ENCODE measurements at regions not wholly inside any gene's neighbourhood (a gene's known extent, or its start where the extent isn't known, plus 50 kb on each side); places are given as distances from the start of the nearest gene placed in this dataset.

DNA sequence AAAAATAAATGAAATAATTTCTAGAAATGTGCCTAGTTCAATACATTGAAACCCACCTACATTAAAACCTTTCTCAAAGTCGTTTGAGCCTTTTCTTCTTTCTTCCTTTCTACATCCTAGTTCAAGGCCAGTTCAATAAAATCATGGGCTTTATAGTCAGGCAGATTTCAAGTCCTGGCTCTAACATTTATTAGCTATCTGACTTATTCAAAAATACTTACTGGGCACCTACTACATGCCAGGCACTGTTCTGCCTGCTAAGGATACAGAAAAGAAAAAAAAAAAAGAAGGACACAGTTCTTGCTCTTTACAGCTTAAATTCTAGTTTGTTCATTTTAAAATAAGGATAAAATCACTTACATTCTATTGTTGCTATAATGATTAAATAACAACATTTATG is 134.2 kb upstream of the FGGY start (continued):
- TF ChIP-seq, protein P1, sequence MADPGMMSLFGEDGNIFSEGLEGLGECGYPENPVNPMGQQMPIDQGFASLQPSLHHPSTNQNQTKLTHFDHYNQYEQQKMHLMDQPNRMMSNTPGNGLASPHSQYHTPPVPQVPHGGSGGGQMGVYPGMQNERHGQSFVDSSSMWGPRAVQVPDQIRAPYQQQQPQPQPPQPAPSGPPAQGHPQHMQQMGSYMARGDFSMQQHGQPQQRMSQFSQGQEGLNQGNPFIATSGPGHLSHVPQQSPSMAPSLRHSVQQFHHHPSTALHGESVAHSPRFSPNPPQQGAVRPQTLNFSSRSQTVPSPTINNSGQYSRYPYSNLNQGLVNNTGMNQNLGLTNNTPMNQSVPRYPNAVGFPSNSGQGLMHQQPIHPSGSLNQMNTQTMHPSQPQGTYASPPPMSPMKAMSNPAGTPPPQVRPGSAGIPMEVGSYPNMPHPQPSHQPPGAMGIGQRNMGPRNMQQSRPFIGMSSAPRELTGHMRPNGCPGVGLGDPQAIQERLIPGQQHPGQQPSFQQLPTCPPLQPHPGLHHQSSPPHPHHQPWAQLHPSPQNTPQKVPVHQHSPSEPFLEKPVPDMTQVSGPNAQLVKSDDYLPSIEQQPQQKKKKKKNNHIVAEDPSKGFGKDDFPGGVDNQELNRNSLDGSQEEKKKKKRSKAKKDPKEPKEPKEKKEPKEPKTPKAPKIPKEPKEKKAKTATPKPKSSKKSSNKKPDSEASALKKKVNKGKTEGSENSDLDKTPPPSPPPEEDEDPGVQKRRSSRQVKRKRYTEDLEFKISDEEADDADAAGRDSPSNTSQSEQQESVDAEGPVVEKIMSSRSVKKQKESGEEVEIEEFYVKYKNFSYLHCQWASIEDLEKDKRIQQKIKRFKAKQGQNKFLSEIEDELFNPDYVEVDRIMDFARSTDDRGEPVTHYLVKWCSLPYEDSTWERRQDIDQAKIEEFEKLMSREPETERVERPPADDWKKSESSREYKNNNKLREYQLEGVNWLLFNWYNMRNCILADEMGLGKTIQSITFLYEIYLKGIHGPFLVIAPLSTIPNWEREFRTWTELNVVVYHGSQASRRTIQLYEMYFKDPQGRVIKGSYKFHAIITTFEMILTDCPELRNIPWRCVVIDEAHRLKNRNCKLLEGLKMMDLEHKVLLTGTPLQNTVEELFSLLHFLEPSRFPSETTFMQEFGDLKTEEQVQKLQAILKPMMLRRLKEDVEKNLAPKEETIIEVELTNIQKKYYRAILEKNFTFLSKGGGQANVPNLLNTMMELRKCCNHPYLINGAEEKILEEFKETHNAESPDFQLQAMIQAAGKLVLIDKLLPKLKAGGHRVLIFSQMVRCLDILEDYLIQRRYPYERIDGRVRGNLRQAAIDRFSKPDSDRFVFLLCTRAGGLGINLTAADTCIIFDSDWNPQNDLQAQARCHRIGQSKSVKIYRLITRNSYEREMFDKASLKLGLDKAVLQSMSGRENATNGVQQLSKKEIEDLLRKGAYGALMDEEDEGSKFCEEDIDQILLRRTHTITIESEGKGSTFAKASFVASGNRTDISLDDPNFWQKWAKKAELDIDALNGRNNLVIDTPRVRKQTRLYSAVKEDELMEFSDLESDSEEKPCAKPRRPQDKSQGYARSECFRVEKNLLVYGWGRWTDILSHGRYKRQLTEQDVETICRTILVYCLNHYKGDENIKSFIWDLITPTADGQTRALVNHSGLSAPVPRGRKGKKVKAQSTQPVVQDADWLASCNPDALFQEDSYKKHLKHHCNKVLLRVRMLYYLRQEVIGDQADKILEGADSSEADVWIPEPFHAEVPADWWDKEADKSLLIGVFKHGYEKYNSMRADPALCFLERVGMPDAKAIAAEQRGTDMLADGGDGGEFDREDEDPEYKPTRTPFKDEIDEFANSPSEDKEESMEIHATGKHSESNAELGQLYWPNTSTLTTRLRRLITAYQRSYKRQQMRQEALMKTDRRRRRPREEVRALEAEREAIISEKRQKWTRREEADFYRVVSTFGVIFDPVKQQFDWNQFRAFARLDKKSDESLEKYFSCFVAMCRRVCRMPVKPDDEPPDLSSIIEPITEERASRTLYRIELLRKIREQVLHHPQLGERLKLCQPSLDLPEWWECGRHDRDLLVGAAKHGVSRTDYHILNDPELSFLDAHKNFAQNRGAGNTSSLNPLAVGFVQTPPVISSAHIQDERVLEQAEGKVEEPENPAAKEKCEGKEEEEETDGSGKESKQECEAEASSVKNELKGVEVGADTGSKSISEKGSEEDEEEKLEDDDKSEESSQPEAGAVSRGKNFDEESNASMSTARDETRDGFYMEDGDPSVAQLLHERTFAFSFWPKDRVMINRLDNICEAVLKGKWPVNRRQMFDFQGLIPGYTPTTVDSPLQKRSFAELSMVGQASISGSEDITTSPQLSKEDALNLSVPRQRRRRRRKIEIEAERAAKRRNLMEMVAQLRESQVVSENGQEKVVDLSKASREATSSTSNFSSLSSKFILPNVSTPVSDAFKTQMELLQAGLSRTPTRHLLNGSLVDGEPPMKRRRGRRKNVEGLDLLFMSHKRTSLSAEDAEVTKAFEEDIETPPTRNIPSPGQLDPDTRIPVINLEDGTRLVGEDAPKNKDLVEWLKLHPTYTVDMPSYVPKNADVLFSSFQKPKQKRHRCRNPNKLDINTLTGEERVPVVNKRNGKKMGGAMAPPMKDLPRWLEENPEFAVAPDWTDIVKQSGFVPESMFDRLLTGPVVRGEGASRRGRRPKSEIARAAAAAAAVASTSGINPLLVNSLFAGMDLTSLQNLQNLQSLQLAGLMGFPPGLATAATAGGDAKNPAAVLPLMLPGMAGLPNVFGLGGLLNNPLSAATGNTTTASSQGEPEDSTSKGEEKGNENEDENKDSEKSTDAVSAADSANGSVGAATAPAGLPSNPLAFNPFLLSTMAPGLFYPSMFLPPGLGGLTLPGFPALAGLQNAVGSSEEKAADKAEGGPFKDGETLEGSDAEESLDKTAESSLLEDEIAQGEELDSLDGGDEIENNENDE (IDR thresholded peaks at IDR 0.05; ENCODE audit: insufficient replicate concordance, low read length) = no peak
- TF ChIP-seq CHD1 (IDR thresholded peaks at IDR 0.05; ENCODE audit: low read depth, low read length) (no peak), RNF2 (IDR thresholded peaks at IDR 0.05; ENCODE audit: borderline replicate concordance, low read depth, low read length, missing control alignments, poor library complexity, severe bottlenecking) (no peak), JUND (IDR thresholded peaks at IDR 0.05; ENCODE audit: low read length) (no peak), NRF1 (IDR thresholded peaks at IDR 0.05; ENCODE audit: low read depth, low read length) (no peak)

Data from H1 (cell line).